ENCODE measurements at regions not wholly inside any gene's neighbourhood (a gene's known extent, or its start where the extent isn't known, plus 50 kb on each side); places are given as distances from the start of the nearest gene placed in this dataset.
"Not testable (repeated sequence)": the region's sequence is repeated elsewhere in the genome, so short reads cannot be mapped to it uniquely, and the experiment has no call there.

DNA sequence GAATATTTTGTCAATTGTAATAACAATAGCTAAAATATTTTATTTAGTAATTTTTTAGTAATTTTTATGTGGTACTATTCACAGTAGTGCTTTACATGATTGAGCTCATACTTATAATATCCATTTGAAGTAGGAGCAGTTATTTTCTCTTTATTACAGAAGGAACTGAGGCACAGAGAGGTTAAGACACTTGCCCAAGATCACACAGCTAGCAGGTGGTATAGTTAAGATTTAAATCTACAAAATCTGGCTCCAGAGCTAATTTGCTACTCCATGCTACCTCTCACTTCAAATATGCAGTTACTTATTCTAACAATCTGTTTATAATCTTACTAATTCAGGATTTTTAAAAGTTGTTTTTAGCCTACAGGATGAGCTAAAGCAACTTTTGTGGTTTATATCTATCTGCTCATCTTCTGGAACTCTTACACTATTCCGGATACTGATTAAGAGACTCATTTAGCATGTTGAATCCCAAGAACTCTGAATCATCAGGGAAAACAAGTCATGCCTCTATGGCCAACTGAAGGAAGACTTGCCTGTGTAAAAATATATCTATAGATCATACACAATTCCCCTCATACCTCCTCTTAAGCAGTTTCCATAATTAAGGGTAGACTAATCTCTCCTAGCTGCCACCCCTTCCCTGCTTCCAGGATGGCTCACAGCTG is 324.2 kb downstream of the UBE3D start:
- DNase-seq = no peak

DNA sequence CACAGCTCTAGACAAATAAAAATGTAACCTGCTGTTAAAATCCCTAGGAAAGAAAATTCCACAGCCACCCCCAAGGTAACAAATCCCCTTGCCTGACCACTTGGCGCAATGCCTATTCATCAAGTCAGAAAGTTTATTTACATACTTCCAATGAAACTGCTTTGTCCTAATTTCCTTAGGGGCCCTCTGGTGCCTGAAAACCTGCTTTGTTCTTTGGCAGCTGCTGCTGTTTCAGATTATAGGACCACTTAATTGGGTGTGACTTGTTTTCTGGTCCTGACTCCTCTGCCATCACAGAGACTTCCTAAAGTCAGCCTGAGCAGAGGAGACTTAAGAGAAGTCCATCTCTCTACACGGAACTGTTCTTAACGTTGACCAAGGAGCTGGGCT is 323.6 kb downstream of the UBE3D start:
- no peak for DNase-seq

DNA sequence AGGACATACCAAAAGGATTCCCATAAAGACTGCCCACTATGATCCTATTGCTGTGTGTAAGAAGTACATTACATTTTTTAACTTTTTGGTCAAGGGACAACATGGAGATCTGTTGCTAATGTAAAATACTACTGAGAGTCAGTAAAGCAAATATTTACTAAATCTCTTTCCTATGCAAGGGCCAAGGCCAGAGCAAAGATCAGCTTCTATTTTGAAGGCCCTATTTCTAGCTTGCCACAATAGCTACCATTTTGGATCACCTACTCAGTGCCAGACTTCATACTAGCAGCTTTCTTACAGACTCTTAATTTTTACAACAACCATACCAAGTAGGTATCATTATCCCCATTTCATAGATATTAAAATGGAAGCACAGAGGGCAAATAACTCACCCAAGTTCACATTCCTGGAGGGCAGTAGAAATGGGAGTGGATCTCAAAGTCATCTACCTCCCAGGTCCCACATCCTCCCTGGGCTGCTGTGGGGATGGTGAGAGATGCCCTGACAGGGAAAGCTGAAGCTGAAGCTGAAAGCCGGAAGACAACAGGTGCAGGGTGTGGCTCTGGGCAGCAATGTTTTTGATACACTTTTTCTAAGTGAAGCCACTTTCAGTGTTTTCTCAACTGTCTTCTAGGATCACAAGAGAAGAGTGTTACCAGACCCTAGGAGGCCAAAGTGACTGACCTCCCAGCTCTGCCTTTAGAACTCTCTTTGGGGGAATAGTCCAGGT is 321.2 kb downstream of the UBE3D start:
- no peak for DNase-seq

DNA sequence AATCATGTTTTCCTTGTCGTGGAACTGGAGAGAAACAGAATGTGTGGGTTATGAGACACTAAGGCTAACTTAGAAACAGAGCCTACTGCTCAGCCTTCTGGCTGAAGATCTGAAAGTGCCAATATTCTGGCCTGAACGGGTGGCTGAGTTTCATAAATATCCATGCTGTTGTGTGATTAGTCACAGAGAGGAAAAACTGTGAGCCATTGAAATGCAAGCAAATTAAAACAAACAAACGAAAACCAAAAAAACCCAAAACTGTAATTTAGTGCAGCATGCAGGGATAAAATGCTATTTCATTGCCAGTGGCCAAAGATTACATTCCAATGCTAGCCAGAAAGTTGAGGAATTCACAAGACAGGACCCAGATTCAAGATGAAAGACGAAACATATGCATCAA is 315.1 kb downstream of the UBE3D start:
- no peak for DNase-seq

DNA sequence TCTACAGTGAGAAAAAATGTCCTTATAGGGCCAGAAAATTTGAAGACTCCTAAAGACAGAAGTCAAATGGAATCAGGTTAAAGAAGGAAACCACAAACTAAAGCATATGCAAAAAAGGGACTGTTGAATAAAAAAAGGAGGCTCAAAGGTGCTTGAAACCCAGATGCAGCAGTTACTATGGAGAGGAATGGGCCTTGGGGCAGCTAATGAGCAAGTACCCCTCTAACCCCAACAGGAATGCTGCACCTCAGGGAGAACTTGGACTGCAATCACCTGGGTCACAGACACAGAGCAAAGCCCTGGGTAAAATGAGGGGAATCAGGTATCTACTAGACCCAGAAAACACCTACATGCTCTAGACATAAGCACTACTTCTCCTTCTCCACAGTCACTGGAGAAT is 313.9 kb downstream of the UBE3D start:
- no peak for DNase-seq

DNA sequence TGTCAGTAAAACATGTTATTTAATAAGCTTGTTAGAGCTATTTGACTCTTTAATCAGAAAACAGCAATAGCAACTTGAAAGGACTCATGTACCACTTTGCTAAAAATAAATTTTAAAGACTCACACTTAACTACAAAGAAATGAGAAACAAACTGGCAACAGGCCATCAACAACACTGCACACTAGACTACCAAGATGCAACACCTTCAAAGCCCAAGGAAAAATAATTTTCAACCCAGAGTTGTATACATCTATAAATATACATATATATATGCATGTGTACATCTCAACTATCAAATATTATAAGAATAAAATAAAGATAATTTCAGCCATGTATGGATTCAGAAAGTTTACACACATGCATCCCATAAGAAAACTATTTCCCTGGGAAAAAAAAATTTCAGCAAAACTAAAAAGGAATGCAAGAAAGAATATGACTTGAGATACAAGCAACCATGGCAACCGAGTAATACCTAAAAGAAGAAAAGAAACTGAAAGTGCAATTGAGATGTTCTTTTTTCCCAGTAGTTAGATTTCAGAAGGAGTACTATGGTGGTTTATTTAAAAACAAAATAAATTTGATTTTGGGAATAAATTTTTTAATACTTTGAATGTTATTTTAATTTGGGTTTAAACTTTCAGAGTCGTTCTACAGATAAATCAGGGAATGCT is 303.8 kb downstream of the UBE3D start:
- no peak for DNase-seq

DNA sequence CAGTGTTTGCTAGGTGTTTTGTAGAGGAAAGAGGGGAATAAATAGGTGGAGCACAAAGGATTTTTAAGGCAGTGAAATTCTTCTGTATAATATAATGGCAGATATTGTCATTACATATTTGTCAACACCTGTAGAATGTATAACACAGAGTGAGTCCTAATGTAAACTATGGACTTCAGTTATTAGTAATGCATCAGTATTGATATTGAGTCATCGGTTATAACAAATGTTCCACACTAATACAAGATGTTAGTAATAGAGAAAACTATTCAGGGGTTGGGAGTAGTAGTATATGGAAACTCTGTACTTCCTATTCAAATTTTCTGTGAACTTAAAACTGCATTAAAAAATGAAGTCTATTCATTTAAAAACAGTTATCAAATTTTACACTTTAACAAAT is 299.2 kb downstream of the UBE3D start:
- DNase-seq = no peak

DNA sequence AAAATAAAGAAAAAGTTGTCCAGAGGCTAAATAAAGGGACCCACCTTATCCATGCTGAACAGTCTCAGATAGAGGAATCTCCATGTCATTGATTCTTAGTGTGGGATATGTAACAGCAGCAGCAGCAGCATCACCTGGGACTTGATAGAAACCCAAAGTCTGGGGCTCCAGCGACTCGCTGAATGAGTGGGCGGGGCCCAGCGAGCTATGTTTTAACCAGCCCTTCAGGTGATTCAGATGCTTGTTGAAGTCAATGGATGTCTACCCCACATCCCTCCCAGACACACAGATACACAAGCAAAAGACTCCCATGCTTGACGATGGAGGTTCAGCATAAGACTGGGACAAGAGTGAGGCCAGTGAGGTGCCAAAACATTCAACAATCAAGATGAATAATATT is 298.6 kb downstream of the UBE3D start:
- DNase-seq = no peak

DNA sequence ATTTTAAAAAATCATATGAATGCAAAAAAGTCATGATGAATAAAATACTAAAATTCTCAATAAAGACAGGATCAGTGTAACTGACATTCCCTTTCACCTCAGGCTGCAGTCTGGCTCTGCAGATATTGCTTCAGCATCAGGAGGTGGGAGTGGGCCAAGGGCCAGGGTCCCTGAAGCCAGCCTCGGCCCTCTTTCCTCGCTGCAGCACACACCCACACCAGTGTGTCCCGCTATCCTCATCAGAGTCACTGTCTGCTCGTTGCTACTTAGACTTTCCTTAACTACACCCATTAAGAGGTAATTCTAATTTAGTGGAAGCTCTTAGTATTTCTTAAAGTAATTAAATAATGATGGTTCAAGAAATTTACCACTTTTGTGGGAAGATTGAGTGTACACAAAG is 298.2 kb downstream of the UBE3D start:
- no peak for DNase-seq

DNA sequence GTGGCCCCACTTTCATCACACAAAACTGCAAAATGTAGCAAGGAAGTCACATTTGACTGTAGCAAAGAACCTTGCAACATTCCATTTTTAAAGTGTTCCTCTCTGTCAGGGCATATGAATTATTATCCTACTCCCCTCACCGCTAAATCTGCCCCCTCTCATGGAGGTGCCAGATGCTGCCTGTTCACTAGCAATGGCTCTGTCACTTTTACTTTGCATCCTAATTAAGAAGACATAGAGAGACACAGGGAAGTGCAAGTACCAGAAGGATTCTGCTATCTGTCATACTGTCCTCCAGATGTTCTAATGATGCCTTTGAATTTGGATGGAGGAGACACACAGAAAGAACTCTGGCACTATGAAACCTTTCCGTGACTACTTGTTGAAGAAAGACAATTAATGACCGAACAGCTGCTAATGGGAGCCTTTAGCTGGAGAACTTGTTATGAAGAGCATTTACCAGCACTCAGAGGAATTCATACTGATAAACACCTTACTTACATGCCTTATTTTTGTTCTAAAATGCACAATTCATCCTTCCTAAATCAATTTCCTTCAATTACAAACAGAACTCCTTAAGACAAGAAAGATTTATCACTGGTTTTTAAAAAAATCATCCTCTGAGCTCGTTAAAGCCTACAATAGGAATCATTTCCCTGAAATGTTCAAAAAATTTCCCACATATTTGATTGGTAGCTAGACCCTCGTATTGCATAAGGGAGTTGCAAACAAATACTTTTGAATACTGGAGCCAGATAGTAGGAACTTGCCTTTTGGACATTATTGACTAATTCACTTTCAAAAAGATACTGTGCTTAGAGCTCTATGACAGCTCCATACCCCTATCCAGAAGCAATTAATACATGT is 292.6 kb downstream of the UBE3D start:
- no peak for DNase-seq

DNA sequence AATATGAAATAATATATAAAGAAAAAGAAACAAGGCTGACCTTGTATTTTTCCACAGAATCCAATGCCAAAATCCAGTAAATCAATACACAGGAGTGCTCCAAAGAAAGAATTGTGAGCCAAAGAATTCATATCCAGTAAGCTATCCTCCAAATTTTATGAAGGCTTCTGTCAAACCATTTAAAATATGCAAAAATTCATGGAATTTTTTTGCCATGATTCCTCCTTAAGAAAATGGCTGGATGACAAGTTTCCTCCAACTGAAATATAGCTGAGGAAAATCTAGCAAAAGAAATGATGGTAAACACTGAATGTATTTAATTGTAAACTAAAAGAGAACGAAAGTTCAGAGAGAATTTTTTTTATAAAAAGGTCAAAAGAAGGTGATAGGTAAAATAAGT is 290.3 kb downstream of the UBE3D start:
- DNase-seq = no peak

DNA sequence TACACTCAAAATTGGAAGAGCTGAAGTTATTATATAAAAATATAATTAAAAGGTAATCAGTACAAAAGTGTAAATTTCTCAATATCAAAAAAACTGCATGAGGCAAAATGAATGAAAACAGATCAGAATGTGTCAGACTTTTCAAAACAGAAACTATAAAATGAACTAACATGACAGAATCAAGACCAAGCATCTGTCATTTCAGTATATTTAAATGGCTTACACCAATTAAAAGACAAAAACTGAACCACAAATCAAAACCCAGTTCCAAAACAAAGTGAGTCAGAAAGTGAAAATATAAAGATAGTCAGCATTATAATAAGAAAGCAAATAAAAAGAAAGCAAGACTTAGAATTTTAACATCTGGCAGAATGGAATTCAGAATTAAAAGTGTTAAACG is 289.7 kb downstream of the UBE3D start:
- no peak for DNase-seq

DNA sequence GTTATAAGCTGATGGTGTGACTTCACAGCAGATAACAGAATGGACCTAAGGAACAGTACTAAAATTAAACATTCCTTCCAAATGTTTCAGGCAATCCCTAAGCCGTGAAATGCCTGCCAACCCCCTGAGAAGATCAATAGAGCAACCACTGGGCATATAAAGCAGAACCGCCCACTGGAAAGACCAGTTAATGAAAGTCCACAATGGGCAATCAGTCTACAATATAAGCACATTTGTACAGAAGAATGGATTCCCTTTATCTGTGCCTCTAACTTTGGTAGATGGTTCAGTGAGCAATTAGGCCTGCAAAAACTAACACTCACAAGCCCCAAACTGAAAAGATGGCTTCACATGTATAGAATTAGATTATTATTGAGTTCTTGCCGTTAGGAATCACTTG is 286.6 kb downstream of the UBE3D start:
- DNase-seq = no peak

DNA sequence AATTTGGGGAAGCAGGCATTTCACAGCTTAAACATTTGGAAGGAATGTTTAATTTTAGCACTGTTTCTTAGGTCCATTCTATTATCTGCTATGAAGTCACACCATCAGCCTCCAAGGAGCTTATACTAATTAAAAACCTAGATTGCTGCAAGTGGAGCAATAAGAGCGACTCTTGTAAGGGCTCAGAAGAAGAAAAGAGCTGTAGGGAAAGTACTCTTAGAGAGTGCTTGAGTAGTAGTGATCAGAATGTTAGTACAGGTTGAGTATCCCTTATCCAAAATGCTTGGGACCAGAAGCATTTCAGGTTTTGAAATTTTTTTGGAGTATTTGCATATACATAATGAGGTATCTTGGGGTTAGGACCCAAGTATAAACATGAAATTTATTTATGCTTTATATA is 285.3 kb downstream of the UBE3D start:
- no peak for DNase-seq

DNA sequence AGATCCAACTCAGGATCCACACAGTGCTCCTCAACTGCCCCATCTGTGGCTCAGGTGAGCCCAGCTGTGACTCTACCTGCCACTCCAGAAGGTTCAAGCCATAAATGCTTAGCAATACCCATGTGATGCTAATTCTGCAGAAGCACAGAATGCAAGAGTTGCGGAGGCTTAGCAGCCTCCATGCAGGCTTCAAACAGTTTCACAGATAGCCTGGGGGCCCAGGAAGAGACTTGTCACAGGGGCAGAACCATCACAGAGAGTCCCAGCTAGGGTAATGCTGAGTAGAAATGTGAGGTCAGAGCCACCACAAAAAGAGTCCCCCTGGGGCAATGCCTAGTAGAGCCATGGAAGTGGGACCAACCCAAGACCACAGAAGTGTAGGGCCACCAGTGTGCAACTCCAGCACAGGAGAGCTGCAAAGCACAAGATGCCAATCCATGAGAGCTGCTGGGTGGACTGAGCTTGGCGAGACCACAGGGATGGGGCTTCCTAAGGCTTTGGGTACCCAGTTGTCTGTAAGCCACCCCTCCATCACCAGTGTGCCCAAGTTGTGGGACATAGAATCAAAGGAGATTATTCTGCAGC is 283.9 kb downstream of the UBE3D start:
- no peak for DNase-seq

DNA sequence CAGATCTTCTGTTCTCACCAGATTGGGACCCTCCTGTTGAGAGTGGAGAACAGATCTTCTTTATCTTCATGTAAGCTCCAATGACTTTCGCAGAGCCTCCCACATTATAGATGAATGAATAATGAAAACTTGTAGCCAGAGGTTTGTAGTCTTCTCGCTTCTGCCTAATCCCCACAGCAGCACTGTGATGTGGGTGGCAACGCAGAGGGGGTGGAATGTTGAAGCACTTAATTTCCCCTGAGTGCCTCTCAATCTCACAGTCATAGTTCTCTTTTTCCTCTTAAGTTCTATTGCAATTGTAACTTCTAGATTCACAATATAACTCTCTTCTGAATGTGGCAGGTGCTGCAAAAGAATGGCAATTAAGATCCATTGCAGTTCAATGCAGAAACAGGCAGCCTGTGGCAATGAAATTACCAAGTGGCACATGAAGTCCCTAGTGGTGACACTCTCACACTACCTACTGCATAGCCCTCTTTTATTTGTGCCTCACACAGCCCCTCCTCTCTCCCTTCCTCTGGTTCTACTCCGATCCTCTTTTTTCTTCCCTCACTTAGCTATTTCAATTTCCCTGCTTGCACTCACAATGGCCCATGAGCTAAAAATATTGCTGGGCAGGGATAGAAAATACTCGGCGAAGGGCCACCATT is 281.9 kb downstream of the UBE3D start:
- no peak for DNase-seq

DNA sequence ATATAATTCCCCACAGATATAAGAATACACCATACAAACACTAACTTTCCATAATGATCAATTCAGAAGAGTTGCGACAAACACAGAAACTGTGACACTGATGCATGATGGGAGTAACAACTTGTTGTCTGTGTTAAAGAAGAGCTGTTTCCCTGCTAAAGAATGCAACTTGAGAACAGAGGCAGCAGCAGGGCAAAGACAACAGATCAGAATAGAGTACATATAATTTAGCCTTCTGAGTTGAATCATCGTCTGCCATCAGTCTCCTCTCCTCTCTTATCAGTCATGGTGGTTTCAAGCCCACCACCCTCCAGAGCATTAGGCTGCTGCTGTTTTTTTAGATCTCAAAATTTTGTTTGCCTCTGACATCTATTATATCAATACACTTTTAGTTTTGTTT is 280.4 kb downstream of the UBE3D start:
- no peak for DNase-seq

DNA sequence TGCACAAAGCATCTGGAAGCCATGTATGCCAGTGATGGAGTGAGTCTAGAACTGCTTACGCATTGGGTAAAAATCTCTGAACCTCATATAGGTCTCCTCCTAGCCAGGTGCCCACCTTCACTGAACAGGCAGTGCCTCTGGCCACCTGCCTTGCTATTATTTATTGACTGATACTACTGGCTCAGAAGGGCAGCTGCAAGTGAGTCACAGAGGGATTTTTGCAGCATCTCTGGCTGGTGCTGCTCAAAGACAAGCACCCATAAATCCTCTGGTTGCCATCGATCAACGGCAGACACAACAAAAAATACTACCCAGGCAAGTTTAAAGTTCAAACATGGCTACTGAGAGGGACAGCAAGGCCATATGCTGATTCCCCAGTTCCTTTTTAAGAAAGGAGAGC is 279.4 kb downstream of the UBE3D start:
- no peak for DNase-seq

DNA sequence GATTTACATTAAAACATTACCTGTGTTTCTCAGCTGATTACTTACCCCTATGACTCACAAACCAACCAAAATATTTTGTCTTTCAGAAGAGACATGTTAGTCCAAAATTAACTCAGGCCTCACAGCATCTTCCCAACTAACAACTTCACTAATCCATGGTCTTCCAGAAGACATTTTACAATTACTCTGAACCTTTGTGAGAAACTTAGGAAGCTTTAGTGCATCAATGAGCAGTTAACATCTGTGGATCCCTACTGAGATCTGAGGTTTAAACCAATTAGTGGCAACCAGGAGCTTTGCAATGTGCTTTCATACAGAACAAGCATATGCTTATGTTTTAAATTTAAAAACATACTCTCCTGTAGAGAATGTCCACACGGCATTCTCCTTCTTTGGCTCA is 269.7 kb downstream of the UBE3D start:
- no peak for DNase-seq

DNA sequence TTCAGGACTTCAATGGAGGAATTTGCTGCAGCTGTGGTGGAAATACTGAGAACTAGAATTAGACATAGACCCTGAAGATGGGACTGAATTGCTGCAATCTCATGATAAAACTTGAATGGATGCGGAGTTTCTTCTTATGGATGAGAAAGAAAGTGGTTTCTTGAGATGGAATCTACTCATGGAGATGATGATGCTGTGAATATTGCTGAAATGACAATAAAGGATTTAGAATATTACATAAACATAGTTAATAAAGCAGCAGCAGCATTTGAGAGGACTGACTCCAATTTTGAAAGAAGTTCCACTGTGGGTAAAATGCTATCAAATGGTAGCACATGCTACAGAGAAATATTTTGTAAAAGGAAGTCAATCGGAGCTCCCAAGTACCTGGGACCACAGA is 264.6 kb downstream of the UBE3D start:
- no peak for DNase-seq

DNA sequence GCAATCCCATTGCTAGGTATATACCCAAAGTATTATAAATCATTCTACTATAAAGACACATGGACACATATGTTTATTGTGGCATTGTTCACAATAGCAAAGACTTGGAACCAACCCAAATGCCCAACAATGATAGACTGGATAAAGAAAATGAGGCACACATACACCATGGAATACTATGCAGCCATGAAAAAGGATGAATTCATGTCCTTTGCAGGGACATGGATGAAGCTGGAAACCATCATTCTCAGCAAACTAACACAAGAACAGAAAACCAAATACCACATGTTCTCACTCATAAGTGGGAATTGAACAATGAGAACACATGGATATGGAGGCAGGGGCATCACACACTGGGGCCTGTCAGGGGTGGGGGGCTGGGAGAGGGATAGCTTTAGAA is 249.4 kb downstream of the UBE3D start:
- DNase-seq = not testable (repeated sequence)

DNA sequence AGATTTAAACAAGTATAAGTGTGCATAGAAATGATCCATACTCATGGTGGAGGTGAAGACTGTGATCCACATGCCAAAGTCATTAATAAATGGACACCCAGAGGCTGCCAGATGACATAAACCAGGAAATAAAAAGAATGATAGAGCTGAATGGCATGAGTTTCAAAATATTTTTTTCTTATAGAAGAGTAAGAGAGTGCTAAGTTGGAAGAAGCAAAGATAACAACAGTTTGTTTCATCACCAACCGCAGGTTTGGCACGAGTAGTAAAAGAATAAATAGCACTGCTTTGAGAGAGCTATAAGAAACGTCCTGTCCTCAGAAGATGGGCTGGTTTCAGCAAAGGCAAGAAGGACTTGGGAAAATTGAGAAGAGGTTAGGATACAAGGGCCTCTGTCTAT is 246.9 kb downstream of the UBE3D start:
- no peak for DNase-seq

Data from right kidney (tissue), 1 donor.